Activated T-cell treated with anti-CD3 and anti-CD28 coated beads for 1 hour (primary cell): ENCODE measurements at regions not wholly inside any gene's neighbourhood (a gene's known extent, or its start where the extent isn't known, plus 50 kb on each side); places are given as distances from the start of the nearest gene placed in this dataset.

Experiments
- DNase-seq: peaks from one replicate; pipeline ENCODE4 v3.0.0-alpha.2; 2020; ENCODE audit warnings: low read depth

DNA sequence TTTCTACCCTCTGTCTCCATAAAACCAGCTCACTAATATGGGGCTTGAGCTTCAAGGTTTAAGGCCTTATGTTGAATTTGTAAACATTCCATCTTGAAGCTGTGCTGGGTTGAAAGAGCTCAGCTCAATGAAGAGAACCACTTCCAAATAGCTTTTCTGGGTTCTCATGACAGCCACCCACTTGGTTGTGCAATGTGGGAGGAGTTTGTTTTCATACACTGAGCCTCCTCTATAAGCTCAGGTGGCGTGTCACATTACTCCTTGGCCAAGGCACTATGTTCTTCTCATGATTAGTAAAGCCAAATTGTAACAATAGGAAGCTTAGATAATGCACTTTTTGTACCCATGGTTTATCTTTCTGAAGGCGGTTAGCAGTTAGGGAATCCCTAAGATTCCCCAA lies 265.6 kb downstream of the PTEN start:
- DNase-seq: no peak

- DNase-seq: no peak
These were observed 267.5 kb downstream of the PTEN start for GRCh38 chr10:88130912-88131311.

GRCh38 chr10:88131511-88132139 lies 268.2 kb downstream of the PTEN start:
- no peak for DNase-seq

DNA sequence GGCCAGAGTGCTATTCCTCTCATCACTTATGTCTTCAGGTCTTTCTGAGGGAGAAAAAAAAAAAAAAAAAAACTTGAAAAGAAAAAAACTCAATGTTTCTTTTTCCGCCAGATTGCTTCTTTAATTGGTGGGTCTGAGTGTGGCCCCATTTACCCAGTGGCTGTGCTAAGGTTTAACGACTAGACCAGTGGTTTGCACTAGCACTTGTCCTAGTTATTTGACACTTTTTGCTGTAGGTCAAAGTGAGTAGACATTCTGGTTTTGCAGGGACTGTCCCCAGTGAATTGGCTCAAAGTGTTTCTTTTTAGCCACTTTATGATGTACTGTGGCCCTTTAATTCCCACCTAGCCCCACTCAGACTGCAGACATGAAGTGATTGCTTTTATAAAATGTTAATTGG lies 273.3 kb downstream of the PTEN start:
- no peak for DNase-seq

DNA sequence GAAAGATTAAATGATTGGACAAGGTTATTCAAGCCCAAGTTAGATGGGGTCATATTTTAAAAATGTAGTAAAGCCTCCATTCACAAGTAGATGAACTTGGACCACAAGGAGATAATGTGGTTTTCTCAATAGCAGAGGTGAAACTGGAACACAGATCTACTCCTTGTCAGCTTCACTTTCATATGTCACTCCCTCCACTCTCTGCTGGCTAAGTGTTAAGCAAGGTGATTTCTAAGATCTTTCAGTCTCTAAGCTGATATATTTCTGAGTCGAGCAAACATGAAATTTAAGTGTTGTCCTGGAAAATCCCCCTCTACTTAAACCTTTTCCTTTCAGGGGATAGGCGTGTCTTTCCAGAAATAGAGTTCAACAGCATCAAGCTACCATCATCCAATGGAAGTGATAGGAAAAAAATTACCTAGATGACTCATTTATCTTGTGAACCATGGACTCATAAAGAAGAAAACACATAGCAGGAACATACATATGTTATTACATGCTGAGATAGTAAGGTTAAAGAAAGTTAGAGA lies 275.0 kb downstream of the PTEN start:
- no peak for DNase-seq

DNA sequence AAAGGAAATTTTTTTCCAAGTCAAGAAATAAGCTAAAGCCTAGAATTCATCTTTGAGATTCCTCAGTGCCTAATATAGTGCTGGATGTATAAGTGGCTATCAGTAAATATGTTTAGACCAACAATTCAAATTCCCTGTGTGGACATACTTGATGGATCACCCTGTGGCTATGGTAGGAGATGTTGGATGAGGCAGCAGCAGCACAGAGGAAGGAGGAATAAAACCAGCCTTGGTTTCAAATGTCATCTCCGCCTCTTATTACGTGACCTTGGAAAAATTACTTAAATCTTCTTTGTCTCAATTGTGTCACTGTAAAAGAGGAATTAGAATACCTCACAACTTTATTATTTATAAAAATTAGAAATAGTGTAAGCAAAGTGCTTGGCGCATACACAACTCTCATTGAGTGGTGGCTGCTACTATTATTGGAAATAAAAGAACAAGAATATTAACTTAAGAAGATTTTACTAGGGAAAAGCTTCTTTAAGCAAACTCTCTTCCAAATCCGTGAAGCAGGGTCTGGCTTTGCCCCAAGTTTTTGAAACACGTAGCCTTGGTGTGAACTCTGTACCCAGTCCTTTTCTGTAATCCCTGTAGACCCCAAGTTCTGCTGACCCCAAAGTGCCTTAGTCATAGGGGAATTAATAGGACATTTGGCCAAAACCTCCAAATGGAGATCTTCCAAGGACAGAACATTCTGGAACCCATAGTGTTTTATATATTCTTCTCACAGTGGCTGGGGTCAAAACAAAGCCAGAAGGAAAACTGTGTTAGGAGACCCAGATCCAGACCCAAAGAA lies 283.8 kb downstream of the PTEN start:
- DNase-seq: no peak

- DNase-seq: no peak
These were observed 286.5 kb downstream of the PTEN start for GRCh38 chr10:88149906-88150305.

- DNase-seq: no peak
These were observed 286.9 kb downstream of the PTEN start for GRCh38 chr10:88150339-88150738.

- DNase-seq: no peak
These were observed 289.3 kb downstream of the PTEN start for GRCh38 chr10:88152728-88153133.

DNA sequence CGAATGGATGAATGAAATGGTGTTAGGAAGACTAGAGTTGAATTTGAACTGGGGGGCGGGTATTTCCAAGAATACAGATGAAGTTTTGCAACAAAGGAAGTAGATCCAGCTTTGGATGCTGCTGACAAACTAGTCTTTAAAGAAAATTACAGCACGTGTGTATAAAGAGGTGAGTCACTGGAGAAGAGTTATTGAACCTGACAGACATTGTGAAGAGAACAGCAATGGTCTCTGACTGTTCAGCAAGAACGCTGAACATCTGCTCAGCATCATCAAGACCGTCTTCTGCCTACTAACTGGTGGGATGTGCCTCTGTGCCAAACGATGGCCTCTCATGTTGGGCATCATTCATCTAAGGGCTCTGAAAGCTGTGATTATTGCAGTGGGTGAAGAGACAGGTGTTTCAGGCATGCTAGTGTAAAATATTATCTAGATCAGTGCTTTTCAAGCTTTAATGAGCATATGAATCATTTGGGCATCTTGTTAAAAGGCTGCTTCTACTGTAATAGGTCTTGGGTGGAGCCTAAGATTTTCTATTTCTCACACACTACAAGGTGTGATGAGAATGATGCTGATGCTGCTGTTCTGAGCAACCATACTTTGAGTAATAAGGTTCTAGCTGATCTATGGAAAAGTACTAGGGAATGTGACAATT lies 291.3 kb downstream of the PTEN start:
- DNase-seq: no peak

- DNase-seq: no peak
These were observed 292.9 kb downstream of the PTEN start for GRCh38 chr10:88156341-88156740.

DNA sequence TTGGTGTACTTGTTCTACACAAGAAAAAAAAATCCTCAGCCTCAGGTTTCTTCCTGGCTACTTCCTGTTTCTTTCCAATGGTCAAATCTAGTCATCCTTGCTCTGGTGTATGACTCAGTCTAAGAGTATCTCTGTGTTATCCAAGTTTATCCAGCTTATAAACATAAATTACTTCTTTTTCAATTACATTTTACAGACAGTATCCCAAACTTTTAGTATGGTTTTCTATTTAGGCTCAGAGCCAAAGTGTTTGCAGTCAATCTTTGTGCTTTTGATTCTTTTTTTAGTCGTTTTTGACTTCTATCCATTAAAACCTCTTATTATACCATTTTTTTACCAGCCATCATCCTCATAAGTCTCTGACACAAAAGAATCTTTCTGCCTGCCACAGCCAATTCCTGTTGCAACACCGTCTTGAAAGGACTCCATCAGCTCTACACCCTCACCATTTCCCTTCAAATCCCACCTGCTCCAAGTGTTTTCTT lies 294.6 kb downstream of the PTEN start:
- no peak for DNase-seq

DNA sequence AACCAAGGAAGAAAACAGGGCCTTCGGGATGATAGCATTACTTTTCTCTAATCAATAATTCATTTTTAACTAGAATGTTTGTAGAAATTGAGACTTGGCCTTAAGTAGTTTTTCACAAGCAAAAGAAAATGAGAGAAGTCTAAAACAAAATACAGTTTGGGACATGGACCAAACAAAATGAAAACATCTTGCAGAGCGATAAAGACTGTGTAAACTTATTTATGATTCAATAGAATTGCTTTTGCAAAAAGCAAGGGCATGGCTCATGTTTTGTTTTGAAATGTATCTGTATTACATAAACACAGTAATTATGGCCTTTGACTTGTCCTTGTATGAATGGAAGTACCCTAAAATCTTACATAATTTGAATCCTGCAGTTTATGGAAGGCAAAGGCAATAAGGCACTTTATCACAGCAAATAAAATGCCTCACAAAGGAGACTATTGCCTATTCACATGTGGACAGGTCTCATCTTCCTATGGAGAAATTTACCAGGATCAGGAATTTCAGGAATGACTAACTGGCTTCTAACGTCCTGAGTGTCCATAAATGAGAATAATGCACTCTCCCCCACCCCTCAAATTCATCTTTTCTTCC lies 295.2 kb downstream of the PTEN start:
- DNase-seq: no peak

GRCh38 chr10:88159127-88159829 lies 295.9 kb downstream of the PTEN start:
- DNase-seq: no peak

DNA sequence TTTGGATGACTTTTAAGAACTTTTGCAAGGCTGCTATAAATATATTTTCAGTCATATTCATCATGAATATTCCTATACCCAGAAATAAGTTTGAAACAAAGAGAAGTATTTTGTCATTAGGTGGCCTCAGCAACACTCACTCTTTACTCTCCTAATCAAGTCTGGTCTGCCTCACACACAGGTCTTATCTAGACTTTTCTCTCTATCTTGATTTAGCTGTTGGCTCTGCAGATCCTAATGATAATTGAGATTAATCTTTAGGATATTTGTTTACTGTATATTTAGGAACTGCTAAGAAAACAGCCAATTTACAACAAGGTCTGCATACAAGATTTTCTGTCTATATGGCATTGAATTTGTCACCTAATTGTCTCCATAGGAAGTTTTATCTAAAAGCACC lies 297.6 kb downstream of the PTEN start:
- DNase-seq: no peak

GRCh38 chr10:88161756-88162155 lies 298.3 kb downstream of the PTEN start:
- DNase-seq: no peak

DNA sequence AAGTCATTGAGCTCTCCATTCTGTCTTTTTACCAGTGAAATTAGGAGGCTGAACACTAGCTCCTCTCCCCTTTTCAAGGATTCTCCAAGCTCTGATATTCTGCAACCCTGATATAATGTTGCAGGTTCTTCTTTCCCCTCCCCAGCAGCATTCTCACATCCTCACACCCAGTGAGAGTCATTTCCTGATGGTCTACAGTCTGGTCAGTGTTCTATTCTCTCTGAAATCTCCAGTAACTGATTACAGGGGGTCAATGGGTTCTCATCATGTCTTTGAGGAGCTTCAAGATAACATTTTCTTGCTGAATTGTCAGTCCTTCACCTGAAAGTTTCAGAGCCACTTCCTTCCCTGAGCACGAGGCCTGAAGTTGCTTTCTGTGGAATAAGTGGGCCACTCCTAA lies 299.4 kb downstream of the PTEN start:
- no peak for DNase-seq

- no peak for DNase-seq
These were observed 300.1 kb downstream of the PTEN start for GRCh38 chr10:88163572-88163971.

GRCh38 chr10:88164471-88164870 lies 301.0 kb downstream of the PTEN start:
- DNase-seq: no peak

DNA sequence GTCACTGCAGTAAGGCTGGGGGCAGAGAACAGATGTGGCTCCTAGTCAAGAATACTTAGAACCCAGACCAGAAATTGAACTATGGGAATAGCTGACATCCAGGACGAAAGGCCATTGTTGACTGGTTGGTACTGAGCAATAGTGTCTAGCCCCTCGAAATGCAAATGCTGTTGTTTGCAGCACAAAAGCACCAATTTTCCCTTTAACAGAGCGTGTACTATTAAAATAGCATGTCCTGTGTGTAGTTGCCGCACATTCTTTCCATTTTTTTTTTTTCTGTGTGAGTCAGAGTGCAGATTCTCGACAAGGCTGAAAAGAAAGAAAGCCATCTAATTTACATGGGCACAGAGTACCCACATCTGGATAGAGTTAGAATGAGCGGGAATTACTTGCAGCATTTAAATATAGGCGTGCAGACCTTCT lies 302.4 kb downstream of the PTEN start:
- no peak for DNase-seq

DNA sequence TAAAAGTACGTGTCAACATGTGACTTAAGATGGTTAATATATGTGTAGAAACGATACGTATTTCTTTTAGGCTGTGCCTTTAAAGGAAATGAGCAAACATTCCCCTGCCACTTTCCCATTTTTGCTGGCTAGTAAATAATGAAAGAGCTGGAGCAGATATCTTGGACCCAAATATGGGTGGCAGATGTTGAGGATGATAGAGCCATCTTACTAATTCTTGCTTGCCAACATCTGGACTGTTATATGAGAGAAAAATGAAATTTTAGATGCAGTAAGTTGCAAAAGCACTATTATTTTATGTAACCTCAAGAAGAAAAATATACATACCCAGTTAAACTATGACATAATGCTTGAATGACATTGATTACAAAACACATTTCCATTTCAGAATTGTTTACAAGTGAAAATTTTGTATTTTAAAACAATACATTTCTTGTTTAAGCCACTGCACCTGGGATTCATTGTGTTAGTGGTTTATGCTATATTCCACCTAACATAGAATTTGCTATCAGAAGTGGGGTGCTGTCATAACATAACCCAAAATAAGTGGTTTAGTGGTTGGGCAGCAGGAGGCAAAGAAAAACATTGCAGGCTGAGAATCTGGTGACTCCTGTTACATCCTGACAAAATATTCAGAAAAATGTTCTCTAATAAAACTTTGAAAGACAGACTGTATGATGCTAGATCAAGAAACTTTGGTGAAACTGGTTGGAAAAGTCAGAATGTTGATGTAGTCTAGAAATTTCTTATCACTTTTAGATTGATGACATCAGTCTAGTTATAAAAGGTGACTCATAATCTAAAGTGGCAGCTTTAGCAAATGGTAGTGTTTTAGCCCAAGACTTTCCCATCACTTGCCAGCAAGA lies 305.0 kb downstream of the PTEN start:
- DNase-seq: no peak
